Stimulated activated memory B cell treated with anti-CD40 and anti-IgM and Interleukin-4, amounts not matched to agents 10 μg/mL and 1 μg/mL and 100 μg/mL, for 72 hours (primary cell): ENCODE measurements at regions not wholly inside any gene's neighbourhood (a gene's known extent, or its start where the extent isn't known, plus 50 kb on each side); places are given as distances from the start of the nearest gene placed in this dataset.

Source experiments
- ATAC-seq: fragments of 150-1000 bp; cut with Tn5 transposase; 2 replicates; pipeline ENCODE4 v1.10.0; 2021
- H3K27ac Mint-ChIP-seq: one replicate; pipeline ENCODE4 v1.8.0; 2022; ENCODE audit warnings: mild to moderate bottlenecking, mixed read lengths
- H3K27me3 Mint-ChIP-seq: one replicate; pipeline ENCODE4 v1.8.0; 2022; ENCODE audit warnings: mixed read lengths
- H3K36me3 Mint-ChIP-seq: one replicate; pipeline ENCODE4 v1.8.0; 2022; ENCODE audit warnings: mixed read lengths
- H3K4me1 Mint-ChIP-seq: one replicate; pipeline ENCODE4 v1.8.0; 2022; ENCODE audit warnings: mixed read lengths
- H3K4me3 Mint-ChIP-seq: one replicate; pipeline ENCODE4 v1.8.0; 2022; ENCODE audit warnings: mild to moderate bottlenecking, moderate library complexity, mixed read lengths
- H3K9me3 Mint-ChIP-seq: one replicate; pipeline ENCODE4 v1.8.0; 2022; ENCODE audit warnings: mixed read lengths

- Mint-ChIP-seq H3K27me3 (no peaks in the 10 kb centered on the region), H3K36me3 (no peaks in the 10 kb centered on the region), H3K4me1 (peaks cover 15% of the 10 kb centered on the region), H3K4me3 (no peak overlapping the region), H3K27ac (no peak overlapping the region), H3K9me3 (peaks cover 7% of the 10 kb centered on the region)
- peak; percentile 55 for ATAC-seq
Observed at GRCh38 chr7:131919920-131920709, 363.7 kb upstream of the PODXL start.

GRCh38 chr7:131911112-131911511, 354.7 kb upstream of the PODXL start:
- Mint-ChIP-seq H3K4me3 (no peak overlapping the region), H3K27me3 (peaks cover 47% of the 10 kb centered on the region), H3K36me3 (no peaks in the 10 kb centered on the region), H3K9me3 (no peaks in the 10 kb centered on the region), H3K27ac (no peak overlapping the region), H3K4me1 (no peaks in the 10 kb centered on the region)
- ATAC-seq: no peak

- ATAC-seq: no peak
- Mint-ChIP-seq H3K4me3 (no peak overlapping the region), H3K4me1 (no peaks in the 10 kb centered on the region), H3K9me3 (no peaks in the 10 kb centered on the region), H3K27me3 (peaks cover 47% of the 10 kb centered on the region), H3K36me3 (no peaks in the 10 kb centered on the region), H3K27ac (no peak overlapping the region)
Observed at GRCh38 chr7:131909151-131909768, 352.8 kb upstream of the PODXL start.

- H3K4me3 Mint-ChIP-seq: no peak overlapping the region
- H3K36me3 Mint-ChIP-seq: no peaks in the 10 kb centered on the region
- H3K27ac Mint-ChIP-seq: no peak overlapping the region
- ATAC-seq: no peak
- no peaks in the 10 kb centered on the region for H3K4me1 Mint-ChIP-seq
- peaks cover 47% of the 10 kb centered on the region for H3K27me3 Mint-ChIP-seq
- peaks cover 4% of the 10 kb centered on the region for H3K9me3 Mint-ChIP-seq
Observed at GRCh38 chr7:131908714-131909113, 352.3 kb upstream of the PODXL start.

- no peaks in the 10 kb centered on the region for H3K4me1 Mint-ChIP-seq
Observed at GRCh38 chr7:131905471-131905973, 349.1 kb upstream of the PODXL start.

GRCh38 chr7:131904760-131905327, 348.4 kb upstream of the PODXL start:
- no peaks in the 10 kb centered on the region for H3K36me3 Mint-ChIP-seq
- H3K27me3 Mint-ChIP-seq: peaks cover 24% of the 10 kb centered on the region
- no peak for ATAC-seq
- H3K27ac Mint-ChIP-seq: no peak overlapping the region
- H3K4me3 Mint-ChIP-seq: no peak overlapping the region
- H3K4me1 Mint-ChIP-seq: no peaks in the 10 kb centered on the region
- peaks cover 9% of the 10 kb centered on the region for H3K9me3 Mint-ChIP-seq

More at GRCh38 chr7:131905471-131905973, 349.1 kb upstream of the PODXL start:
- no peaks in the 10 kb centered on the region for H3K36me3 Mint-ChIP-seq
- no peak for ATAC-seq
- peaks cover 31% of the 10 kb centered on the region for H3K27me3 Mint-ChIP-seq
- H3K27ac Mint-ChIP-seq: no peak overlapping the region
- peaks cover 9% of the 10 kb centered on the region for H3K9me3 Mint-ChIP-seq
- no peak overlapping the region for H3K4me3 Mint-ChIP-seq

GRCh38 chr7:131903315-131903714, 346.9 kb upstream of the PODXL start:
- no peak overlapping the region for H3K27ac Mint-ChIP-seq
- H3K27me3 Mint-ChIP-seq: peaks cover 15% of the 10 kb centered on the region
- peaks cover 9% of the 10 kb centered on the region for H3K9me3 Mint-ChIP-seq
- no peaks in the 10 kb centered on the region for H3K4me1 Mint-ChIP-seq
- H3K36me3 Mint-ChIP-seq: no peaks in the 10 kb centered on the region
- no peak overlapping the region for H3K4me3 Mint-ChIP-seq
- ATAC-seq: no peak

- H3K9me3 Mint-ChIP-seq: peaks cover 9% of the 10 kb centered on the region
- no peak overlapping the region for H3K27ac Mint-ChIP-seq
- no peaks in the 10 kb centered on the region for H3K4me1 Mint-ChIP-seq
- H3K4me3 Mint-ChIP-seq: no peak overlapping the region
- H3K36me3 Mint-ChIP-seq: no peaks in the 10 kb centered on the region
- no peak for ATAC-seq
- H3K27me3 Mint-ChIP-seq: peaks cover 8% of the 10 kb centered on the region
Observed at GRCh38 chr7:131900785-131901287, 344.4 kb upstream of the PODXL start.

- peaks cover 9% of the 10 kb centered on the region for H3K9me3 Mint-ChIP-seq
- ATAC-seq: no peak
- no peaks in the 10 kb centered on the region for H3K36me3 Mint-ChIP-seq
- no peak overlapping the region for H3K4me3 Mint-ChIP-seq
- no peaks in the 10 kb centered on the region for H3K4me1 Mint-ChIP-seq
- no peak overlapping the region for H3K27ac Mint-ChIP-seq
- peaks cover 8% of the 10 kb centered on the region for H3K27me3 Mint-ChIP-seq
Observed at GRCh38 chr7:131899271-131900030, 343.0 kb upstream of the PODXL start.

GRCh38 chr7:131898418-131898817, 342.0 kb upstream of the PODXL start:
- H3K27ac Mint-ChIP-seq: no peak overlapping the region
- no peak for ATAC-seq
- H3K27me3 Mint-ChIP-seq: peaks cover 8% of the 10 kb centered on the region
- no peaks in the 10 kb centered on the region for H3K4me1 Mint-ChIP-seq
- H3K9me3 Mint-ChIP-seq: peaks cover 4% of the 10 kb centered on the region
- no peak overlapping the region for H3K4me3 Mint-ChIP-seq
- H3K36me3 Mint-ChIP-seq: no peaks in the 10 kb centered on the region

GRCh38 chr7:131897790-131898165, 341.4 kb upstream of the PODXL start:
- H3K4me3 Mint-ChIP-seq: no peak overlapping the region
- ATAC-seq: no peak
- peaks cover 4% of the 10 kb centered on the region for H3K9me3 Mint-ChIP-seq
- no peaks in the 10 kb centered on the region for H3K36me3 Mint-ChIP-seq
- H3K4me1 Mint-ChIP-seq: no peaks in the 10 kb centered on the region
- H3K27ac Mint-ChIP-seq: no peak overlapping the region
- H3K27me3 Mint-ChIP-seq: peaks cover 8% of the 10 kb centered on the region

GRCh38 chr7:131897016-131897789, 340.8 kb upstream of the PODXL start:
- no peak overlapping the region for H3K27ac Mint-ChIP-seq
- H3K36me3 Mint-ChIP-seq: no peaks in the 10 kb centered on the region

GRCh38 chr7:131896165-131896863, 339.9 kb upstream of the PODXL start:
- H3K4me3 Mint-ChIP-seq: no peak overlapping the region
- no peaks in the 10 kb centered on the region for H3K36me3 Mint-ChIP-seq
- H3K27me3 Mint-ChIP-seq: peaks cover 8% of the 10 kb centered on the region
- H3K27ac Mint-ChIP-seq: no peak overlapping the region
- peaks cover 2% of the 10 kb centered on the region for H3K9me3 Mint-ChIP-seq
- no peak for ATAC-seq
- H3K4me1 Mint-ChIP-seq: no peaks in the 10 kb centered on the region

More at GRCh38 chr7:131897016-131897789, 340.8 kb upstream of the PODXL start:
- H3K4me3 Mint-ChIP-seq: no peak overlapping the region
- no peak for ATAC-seq
- H3K9me3 Mint-ChIP-seq: peaks cover 3% of the 10 kb centered on the region
- H3K27me3 Mint-ChIP-seq: peaks cover 8% of the 10 kb centered on the region
- H3K4me1 Mint-ChIP-seq: no peaks in the 10 kb centered on the region
